ENCODE measurements at regions not wholly inside any gene's neighbourhood (a gene's known extent, or its start where the extent isn't known, plus 50 kb on each side); places are given as distances from the start of the nearest gene placed in this dataset.

DNA sequence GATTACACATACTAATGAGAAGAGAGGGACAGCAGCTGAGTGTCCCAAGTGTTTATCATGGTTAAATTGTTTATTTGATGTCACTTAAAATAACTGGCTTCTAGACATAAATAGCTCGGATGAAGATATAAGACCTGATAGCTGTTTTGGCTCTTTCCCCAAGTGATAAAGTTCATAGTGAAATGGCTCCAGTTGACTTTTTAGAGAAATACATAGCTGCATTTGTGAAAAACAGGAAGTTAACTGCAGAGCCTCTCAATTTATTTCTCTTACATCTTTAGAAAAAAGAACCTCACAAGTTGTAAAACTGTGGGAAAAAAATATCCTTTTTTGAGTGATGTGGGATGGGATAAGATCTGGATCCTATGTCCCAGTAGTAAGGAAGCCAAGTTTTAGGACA is 332.9 kb upstream of the RASGRP1 start:
- no peak overlapping the region for H2AFZ ChIP-seq (ENCODE audit: low read length)
- H3K27ac ChIP-seq (ENCODE audit: low read depth, low read length, poor library complexity, severe bottlenecking): no peak overlapping the region
- H3K4me2 ChIP-seq (ENCODE audit: low read length): no peak overlapping the region
- no peaks in the 10 kb centered on the region for H3K27me3 ChIP-seq (ENCODE audit: insufficient read depth, low read length)
- no peak for TF ChIP-seq EZH2 (IDR thresholded peaks at IDR 0.05; ENCODE audit: borderline replicate concordance, low read length)
- TF ChIP-seq, protein P1, sequence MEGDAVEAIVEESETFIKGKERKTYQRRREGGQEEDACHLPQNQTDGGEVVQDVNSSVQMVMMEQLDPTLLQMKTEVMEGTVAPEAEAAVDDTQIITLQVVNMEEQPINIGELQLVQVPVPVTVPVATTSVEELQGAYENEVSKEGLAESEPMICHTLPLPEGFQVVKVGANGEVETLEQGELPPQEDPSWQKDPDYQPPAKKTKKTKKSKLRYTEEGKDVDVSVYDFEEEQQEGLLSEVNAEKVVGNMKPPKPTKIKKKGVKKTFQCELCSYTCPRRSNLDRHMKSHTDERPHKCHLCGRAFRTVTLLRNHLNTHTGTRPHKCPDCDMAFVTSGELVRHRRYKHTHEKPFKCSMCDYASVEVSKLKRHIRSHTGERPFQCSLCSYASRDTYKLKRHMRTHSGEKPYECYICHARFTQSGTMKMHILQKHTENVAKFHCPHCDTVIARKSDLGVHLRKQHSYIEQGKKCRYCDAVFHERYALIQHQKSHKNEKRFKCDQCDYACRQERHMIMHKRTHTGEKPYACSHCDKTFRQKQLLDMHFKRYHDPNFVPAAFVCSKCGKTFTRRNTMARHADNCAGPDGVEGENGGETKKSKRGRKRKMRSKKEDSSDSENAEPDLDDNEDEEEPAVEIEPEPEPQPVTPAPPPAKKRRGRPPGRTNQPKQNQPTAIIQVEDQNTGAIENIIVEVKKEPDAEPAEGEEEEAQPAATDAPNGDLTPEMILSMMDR (IDR thresholded peaks at IDR 0.05; ENCODE audit: low read length): no peak
- H3F3A ChIP-seq (ENCODE audit: insufficient read depth, low read length): no peaks in the 10 kb centered on the region
- no peak overlapping the region for H3K9ac ChIP-seq (ENCODE audit: low read length)
- no peaks in the 10 kb centered on the region for H3K4me1 ChIP-seq (ENCODE audit: insufficient read depth, low read length, severe bottlenecking)
- no peaks in the 10 kb centered on the region for H3K9me2 ChIP-seq (ENCODE audit: low read depth, low read length)
- no peaks in the 10 kb centered on the region for H3K9me3 ChIP-seq (ENCODE audit: low read length)
- H3K4me3 ChIP-seq (ENCODE audit: low read depth, low read length, poor library complexity, severe bottlenecking): no peak overlapping the region
- H4K20me1 ChIP-seq (ENCODE audit: insufficient read depth, low read length): no peaks in the 10 kb centered on the region
- no peaks in the 10 kb centered on the region for H3K79me2 ChIP-seq (ENCODE audit: insufficient read depth, low read length)
- no peaks in the 10 kb centered on the region for H3K36me3 ChIP-seq (ENCODE audit: insufficient read depth, low read length)

DNA sequence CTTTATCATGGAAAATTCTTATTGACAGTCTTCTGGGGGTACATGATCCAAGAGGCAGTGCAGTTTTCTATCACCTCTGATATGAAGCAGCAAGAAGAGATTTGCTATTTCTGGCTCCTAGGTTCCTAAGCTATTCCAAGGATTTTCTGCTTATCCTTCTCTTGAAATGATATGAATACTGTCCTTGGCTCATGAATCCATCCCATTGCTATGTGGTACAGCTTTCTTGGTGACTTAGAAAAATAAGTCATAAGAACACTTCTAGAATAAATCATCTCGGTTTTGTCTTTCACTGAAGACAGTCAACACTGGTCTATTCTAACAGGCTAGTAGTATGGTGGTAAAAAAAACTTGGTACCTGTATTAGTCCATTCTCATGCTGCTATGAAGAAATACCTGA is 333.6 kb upstream of the RASGRP1 start:
- TF ChIP-seq, protein P1 (IDR thresholded peaks at IDR 0.05; ENCODE audit: low read length): no peak
- H4K20me1 ChIP-seq (ENCODE audit: insufficient read depth, low read length): no peaks in the 10 kb centered on the region
- no peak overlapping the region for H3K4me2 ChIP-seq (ENCODE audit: low read length)
- no peaks in the 10 kb centered on the region for H3K9me2 ChIP-seq (ENCODE audit: low read depth, low read length)
- no peak overlapping the region for H3K4me3 ChIP-seq (ENCODE audit: low read depth, low read length, poor library complexity, severe bottlenecking)
- H3K9ac ChIP-seq (ENCODE audit: low read length): no peak overlapping the region
- H3F3A ChIP-seq (ENCODE audit: insufficient read depth, low read length): no peaks in the 10 kb centered on the region
- no peaks in the 10 kb centered on the region for H3K27me3 ChIP-seq (ENCODE audit: insufficient read depth, low read length)
- H3K27ac ChIP-seq (ENCODE audit: low read depth, low read length, poor library complexity, severe bottlenecking): no peak overlapping the region
- H3K79me2 ChIP-seq (ENCODE audit: insufficient read depth, low read length): no peaks in the 10 kb centered on the region
- H2AFZ ChIP-seq (ENCODE audit: low read length): no peak overlapping the region
- no peaks in the 10 kb centered on the region for H3K36me3 ChIP-seq (ENCODE audit: insufficient read depth, low read length)
- H3K4me1 ChIP-seq (ENCODE audit: insufficient read depth, low read length, severe bottlenecking): no peaks in the 10 kb centered on the region
- no peaks in the 10 kb centered on the region for H3K9me3 ChIP-seq (ENCODE audit: low read length)

- Histone ChIP-seq H3K9me2 (ENCODE audit: low read depth, low read length) (no peaks in the 10 kb centered on the region), H3K4me3 (ENCODE audit: low read depth, low read length, poor library complexity, severe bottlenecking) (no peak overlapping the region), H3K4me1 (ENCODE audit: insufficient read depth, low read length, severe bottlenecking) (no peaks in the 10 kb centered on the region), H3F3A (ENCODE audit: insufficient read depth, low read length) (no peaks in the 10 kb centered on the region), H3K9ac (ENCODE audit: low read length) (no peak overlapping the region), H3K9me3 (ENCODE audit: low read length) (no peaks in the 10 kb centered on the region), H4K20me1 (ENCODE audit: insufficient read depth, low read length) (no peaks in the 10 kb centered on the region), H3K79me2 (ENCODE audit: insufficient read depth, low read length) (no peaks in the 10 kb centered on the region), H3K27ac (ENCODE audit: low read depth, low read length, poor library complexity, severe bottlenecking) (no peak overlapping the region), H3K4me2 (ENCODE audit: low read length) (no peak overlapping the region), H3K27me3 (ENCODE audit: insufficient read depth, low read length) (no peaks in the 10 kb centered on the region), H2AFZ (ENCODE audit: low read length) (no peak overlapping the region), H3K36me3 (ENCODE audit: insufficient read depth, low read length) (no peaks in the 10 kb centered on the region)
- TF ChIP-seq, protein P1 (IDR thresholded peaks at IDR 0.05; ENCODE audit: low read length): no peak
- no peak for TF ChIP-seq EZH2 (IDR thresholded peaks at IDR 0.05; ENCODE audit: borderline replicate concordance, low read length)
Measured at GRCh38 chr15:38899300-38899699, 334.7 kb upstream of the RASGRP1 start.
